ENCODE measurements at regions not wholly inside any gene's neighbourhood (a gene's known extent, or its start where the extent isn't known, plus 50 kb on each side); places are given as distances from the start of the nearest gene placed in this dataset.

- TF ChIP-seq MAFK (IDR thresholded peaks at IDR 0.05; ENCODE audit: low read depth, low read length), result peak; percentile 6; the same call in 1 of the 2 replicates
- TF ChIP-seq NFE2L2 (IDR thresholded peaks at IDR 0.05; ENCODE audit: low read depth, low read length), result no peak
- no peak for TF ChIP-seq CEBPB (IDR thresholded peaks at IDR 0.05; ENCODE audit: low read depth, low read length)
- H3K9me1 ChIP-seq (ENCODE audit: insufficient read depth, low read length), result no peaks in the 10 kb centered on the region
- POLR2A ChIA-PET (ENCODE audit: unreplicated experiment), result no interaction called here
- no peaks in the 10 kb centered on the region for H3K36me3 ChIP-seq (ENCODE audit: control insufficient read depth, insufficient read depth, low read length)
- BruUV-seq (replicated peaks), result no TSS peak
- in situ Hi-C loops (cut with MboI; ENCODE audit: low sequenced_read_pairs) (no loop called here), intact Hi-C loops (cut with micrococcal nuclease) (no loop called here), dilution Hi-C loops (cut with HindIII; ENCODE audit: low sequenced_read_pairs, unreplicated experiment) (no loop called here)
- H2AK5ac ChIP-seq (ENCODE audit: low read depth, low read length), result no peak overlapping the region
- H4K8ac ChIP-seq (ENCODE audit: low read depth in 2 of 2, low read length in 2 of 2), result no peak overlapping the region
- no peak overlapping the region for H3K4me2 ChIP-seq (ENCODE audit: low read depth, low read length)
- no peak overlapping the region for H2AFZ ChIP-seq (replicated peaks; ENCODE audit: low read length, poor library complexity)
- no peak overlapping the region for H3K56ac ChIP-seq (ENCODE audit: extremely low read depth, insufficient read depth, low read length)
- WGBS, 2 experiments (ENCODE audit: extremely low coverage in 2 of 2, insufficient read length in 1 of 2), result no CpG with 5 or more reads among the region's 2 CpGs
- no peak overlapping the region for H2BK5ac ChIP-seq (ENCODE audit: low read depth, low read length, poor library complexity, severe bottlenecking)
- no peak overlapping the region for H3K4me3 ChIP-seq (ENCODE audit: insufficient read depth, low read depth, low read length)
- no peak overlapping the region for H2BK120ac ChIP-seq (ENCODE audit: low read depth, low read length)
- no peak overlapping the region for H3K14ac ChIP-seq (replicated peaks; ENCODE audit: low read depth, low read length)
- H3K4me1 ChIP-seq (ENCODE audit: control insufficient read depth, insufficient read depth, low read length), result no peaks in the 10 kb centered on the region
- H2BK20ac ChIP-seq (ENCODE audit: low read depth, low read length), result no peak overlapping the region
- H4K91ac ChIP-seq (ENCODE audit: insufficient read depth, low read depth, low read length), result no peak overlapping the region
- no peaks in the 10 kb centered on the region for H4K20me1 ChIP-seq (ENCODE audit: insufficient read depth, low read length)
- peaks cover 2% of the 10 kb centered on the region; the same call in 1 of the 2 replicates for H3K9me3 ChIP-seq (ENCODE audit: control insufficient read depth, insufficient read depth, low read length)
- CTCF ChIA-PET, result no interaction called here
- no peak overlapping the region for H3K27ac ChIP-seq (ENCODE audit: insufficient read depth, low read length)
- H4K5ac ChIP-seq (ENCODE audit: low read depth, low read length), result no peak overlapping the region
- no peak for DNase-seq
- H3K18ac ChIP-seq (ENCODE audit: low read depth, low read length), result no peak overlapping the region
- H2BK15ac ChIP-seq (ENCODE audit: low read depth, low read length), result no peak overlapping the region
- ATAC-seq (ENCODE audit: low read depth), result no peak
- H3K4ac ChIP-seq (ENCODE audit: low read depth, low read length), result no peak overlapping the region
- H2AK9ac ChIP-seq (replicated peaks; ENCODE audit: low read depth, low read length, poor library complexity), result no peak overlapping the region
- H3K79me1 ChIP-seq (ENCODE audit: low read depth in 1 of 2, low read length in 2 of 2), result no peaks in the 10 kb centered on the region
- H3K27me3 ChIP-seq (ENCODE audit: control insufficient read depth, insufficient read depth, low read length), result no peaks in the 10 kb centered on the region
- H3K23ac ChIP-seq (ENCODE audit: low read depth, low read length), result no peak overlapping the region
- no peak overlapping the region for H3K9ac ChIP-seq (ENCODE audit: low read depth, low read length)
Observed at GRCh38 chr15:87439090-87439489, 817.4 kb downstream of the NTRK3 start.
